NCI-H146 (cell line): ENCODE measurements at regions not wholly inside any gene's neighbourhood (a gene's known extent, or its start where the extent isn't known, plus 50 kb on each side); places are given as distances from the start of the nearest gene placed in this dataset.
"Not testable (repeated sequence)": the region's sequence is repeated elsewhere in the genome, so short reads cannot be mapped to it uniquely, and the experiment has no call there.

Experiments used
- DNase-seq: peaks from one replicate; lab custom pipeline; 2025; lab: John Stamatoyannopoulos, UW

GRCh38 chr20:5390720-5391119, 74.0 kb upstream of the PROKR2 start:
- no peak for DNase-seq

- not testable (repeated sequence) for DNase-seq
Observed at GRCh38 chr20:5386846-5387245, 70.1 kb upstream of the PROKR2 start.

- not testable (repeated sequence) for DNase-seq
Observed at GRCh38 chr20:5381527-5381926, 64.8 kb upstream of the PROKR2 start.

DNA sequence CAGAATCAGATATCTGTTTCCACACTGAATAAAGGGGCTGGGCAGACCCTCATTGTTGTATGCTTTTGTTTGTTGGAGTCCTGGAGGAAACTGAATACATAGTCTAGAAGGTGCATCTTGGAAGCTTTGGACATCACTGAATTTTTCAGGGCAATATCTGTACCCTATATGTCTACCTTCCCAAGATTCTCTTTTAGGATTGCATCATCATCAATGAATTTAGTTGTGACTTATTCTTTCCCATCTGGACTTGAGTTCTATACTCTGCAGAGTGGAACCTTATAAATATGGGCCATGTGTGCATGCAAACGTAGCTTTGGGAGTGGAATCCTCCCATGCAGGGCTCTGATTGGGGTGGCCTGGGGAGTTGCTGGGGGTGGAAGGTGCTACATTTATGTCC, 60.7 kb upstream of the PROKR2 start:
- no peak for DNase-seq

DNA sequence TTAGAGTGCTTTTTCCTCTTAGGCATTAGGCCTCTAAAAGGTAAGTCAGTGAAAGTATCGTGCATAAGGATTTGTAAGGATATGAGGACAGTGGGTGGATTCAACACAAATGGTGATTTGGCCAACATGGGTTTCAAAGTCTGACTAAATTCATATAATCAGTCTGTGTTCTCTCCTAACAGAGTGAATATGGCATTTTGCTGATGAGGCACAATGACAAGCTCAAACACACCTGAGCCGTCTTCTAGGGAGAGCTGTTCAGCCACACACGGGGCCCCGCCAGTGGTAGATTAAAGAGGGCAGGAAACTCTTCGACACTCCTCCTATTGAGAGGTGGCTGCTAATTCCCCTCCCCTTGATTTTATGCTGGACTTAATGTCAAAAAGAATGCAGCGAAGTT, 59.5 kb upstream of the PROKR2 start:
- no peak for DNase-seq

GRCh38 chr20:5374171-5374570, 57.4 kb upstream of the PROKR2 start:
- DNase-seq, result no peak

DNA sequence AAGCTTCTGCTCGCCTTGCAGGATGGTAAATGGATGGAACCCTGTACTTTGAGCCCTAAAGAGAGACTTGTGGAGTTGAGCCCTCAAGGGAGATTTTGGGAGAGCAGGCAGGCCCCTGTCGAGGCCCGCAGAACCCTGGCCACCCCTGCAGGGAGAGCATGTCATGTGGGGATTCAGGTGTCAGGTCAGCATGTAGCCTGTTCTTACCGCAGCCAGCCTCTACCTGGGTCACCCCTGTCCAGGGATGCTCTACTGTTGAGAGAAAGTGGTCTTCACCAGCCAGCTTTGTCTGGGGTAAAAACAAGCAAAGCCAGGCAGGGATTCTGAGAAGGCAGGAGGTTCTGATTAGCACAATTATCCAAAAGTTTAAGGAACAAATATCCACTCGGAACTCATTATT, 55.6 kb upstream of the PROKR2 start:
- DNase-seq, result no peak

DNA sequence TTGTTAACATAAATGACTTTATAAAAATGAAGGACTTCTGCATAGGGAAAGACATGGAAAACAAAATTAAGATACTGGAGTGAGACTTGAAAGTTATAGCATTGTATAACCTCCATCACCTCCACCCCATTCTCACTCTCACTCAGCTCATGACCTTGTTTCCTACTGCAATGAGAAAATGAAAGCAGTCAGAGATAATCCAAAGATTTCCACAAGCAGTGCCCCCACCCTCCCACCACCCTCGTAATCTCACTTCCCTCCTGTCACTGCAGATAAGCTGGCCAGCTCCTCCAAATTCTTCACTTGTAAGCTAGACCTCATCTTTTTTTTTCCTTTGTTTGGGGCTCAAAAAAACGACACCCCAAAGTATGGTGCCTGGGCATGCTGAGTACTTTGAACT, 52.9 kb upstream of the PROKR2 start:
- DNase-seq, result no peak
